CD4-positive, alpha-beta T cell (primary cell): ENCODE measurements at regions not wholly inside any gene's neighbourhood (a gene's known extent, or its start where the extent isn't known, plus 50 kb on each side); places are given as distances from the start of the nearest gene placed in this dataset.

ENCODE experiments used
- ATAC-seq: fragments of 200-7000 bp; cut with Tn5 transposase; one replicate; pipeline ENCODE4 v1.10.0; 2022; ENCODE audit warnings: mild to moderate bottlenecking; ENCODE audit not compliant: poor library complexity
- CTCF ChIA-PET: fragments of 350-600 bp; sonication (Branson Sonifier 250); formaldehyde crosslinking; loops from one replicate; lab custom pipeline; 2021; ENCODE audit warnings: antibody characterized with exemption, inconsistent platforms; lab: Charles Lee
- POLR2A ChIA-PET: fragments of 350-600 bp; sonication (Branson Sonifier 250); formaldehyde crosslinking; loops from one replicate; lab custom pipeline; 2021; ENCODE audit warnings: antibody characterized with exemption, inconsistent platforms; lab: Charles Lee
- DNase-seq, 14 experiments: peaks; one replicate each; pipeline ENCODE4 v3.0.0-alpha.2; 2013 to 2020; ENCODE audit warnings: mixed read lengths in 2 of 14
- H3K27ac ChIP-seq, 2 donors: one replicate each; pipeline versions ENCODE4 v1.5.1 to v1.7.0; 2013; ENCODE audit warnings: low read length in 2 of 2, low read depth in 1 of 2, mild to moderate bottlenecking in 1 of 2
- H3K27me3 ChIP-seq, 2 experiments: 1 replicate in 1 of 2; 2 replicates in 1 of 2; pipeline versions ENCODE4 v1.6.1 to v1.7.0; 2013; ENCODE audit warnings: low read length in 2 of 2, control low read depth in 1 of 2, mild to moderate bottlenecking in 1 of 2, moderate library complexity in 1 of 2; ENCODE audit not compliant: insufficient read depth in 2 of 2, control insufficient read depth in 1 of 2
- H3K36me3 ChIP-seq: one replicate; pipeline ENCODE4 v1.6.1; 2013; ENCODE audit warnings: low read length, control low read depth; ENCODE audit not compliant: insufficient read depth
- H3K4me1 ChIP-seq: one replicate; pipeline ENCODE4 v1.6.1; 2013; ENCODE audit warnings: low read length, control low read depth; ENCODE audit not compliant: insufficient read depth
- H3K4me3 ChIP-seq: one replicate; pipeline ENCODE4 v1.5.1; 2013; ENCODE audit warnings: mild to moderate bottlenecking, low read length, moderate library complexity
- H3K9me3 ChIP-seq, 2 experiments: 1 replicate in 1 of 2; 2 replicates in 1 of 2; pipeline versions ENCODE4 v1.6.1 to v1.7.0; 2013; ENCODE audit warnings: low read length in 2 of 2, mild to moderate bottlenecking in 2 of 2, control low read depth in 1 of 2, moderate library complexity in 1 of 2; ENCODE audit not compliant: control insufficient read depth in 1 of 2, insufficient read depth in 1 of 2
- H3K27ac Mint-ChIP-seq: one replicate; pipeline ENCODE4 v1.8.0; 2020; ENCODE audit warnings: mixed read lengths
- H3K27me3 Mint-ChIP-seq: one replicate; pipeline ENCODE4 v1.8.0; 2021; ENCODE audit warnings: mixed read lengths
- H3K36me3 Mint-ChIP-seq: one replicate; pipeline ENCODE4 v1.8.0; 2021; ENCODE audit warnings: low read depth, mixed read lengths
- H3K4me1 Mint-ChIP-seq: one replicate; pipeline ENCODE4 v1.8.0; 2021; ENCODE audit warnings: low read depth, mixed read lengths
- H3K4me3 Mint-ChIP-seq: one replicate; pipeline ENCODE4 v1.8.0; 2020; ENCODE audit warnings: mild to moderate bottlenecking, mixed read lengths
- H3K9me3 Mint-ChIP-seq: one replicate; pipeline ENCODE4 v1.8.0; 2020; ENCODE audit warnings: mixed read lengths
- CTCF ChIP-seq: fragments of 200-600 bp; IDR thresholded peaks from one replicate; pipeline ENCODE4 v1.8.0; 2022; ENCODE audit warnings: antibody characterized with exemption, mild to moderate bottlenecking
- intact Hi-C, 2 experiments: fragments of 100-400 bp; cut with DNase I in 1 of 2; cut with micrococcal nuclease in 1 of 2; formaldehyde crosslinking; loops; one replicate each; pipeline versions ENCODE4 v1.15.1 to v1.9.0; 2023 to 2025; cut with DNase I, micrococcal nuclease

- Mint-ChIP-seq H3K27me3 (no peaks in the 10 kb centered on the region), H3K4me3 (no peak overlapping the region), H3K27ac (no peak overlapping the region), H3K9me3 (no peaks in the 10 kb centered on the region), H3K36me3 (no peaks in the 10 kb centered on the region), H3K4me1 (no peaks in the 10 kb centered on the region)
- intact Hi-C loops: no loop called here
- H3K27me3 ChIP-seq: no peaks in the 10 kb centered on the region
- DNase-seq (no peak), ATAC-seq (no peak)
- ChIA-PET CTCF (no interaction called here), POLR2A (no interaction called here)
- H3K4me3 ChIP-seq: no peak overlapping the region
- H3K27ac ChIP-seq: no peak overlapping the region
- no peak for TF ChIP-seq CTCF
- peaks cover 4 to 6% of the 10 kb centered on the region in 2 experiments for H3K9me3 ChIP-seq
- no peaks in the 10 kb centered on the region for H3K36me3 ChIP-seq
- no peaks in the 10 kb centered on the region for H3K4me1 ChIP-seq
These were observed 1068.9 kb upstream of the RAG2 start for GRCh38 chr11:37666960-37667359.

GRCh38 chr11:37657645-37658044, 1059.6 kb upstream of the RAG2 start:
- Mint-ChIP-seq H3K27ac (no peak overlapping the region), H3K4me3 (no peak overlapping the region)

GRCh38 chr11:37647767-37648166, 1049.7 kb upstream of the RAG2 start:
- Histone ChIP-seq H3K27ac (no peak overlapping the region), H3K27me3 (no peaks in the 10 kb centered on the region), H3K4me1 (no peaks in the 10 kb centered on the region), H3K4me3 (no peak overlapping the region), H3K36me3 (no peaks in the 10 kb centered on the region), H3K9me3 (peaks cover 0 to 5% of the 10 kb centered on the region in 2 experiments)
- ChIA-PET POLR2A (no interaction called here), CTCF (no interaction called here)
- Mint-ChIP-seq H3K4me3 (no peak overlapping the region), H3K4me1 (no peaks in the 10 kb centered on the region), H3K36me3 (no peaks in the 10 kb centered on the region), H3K27ac (no peak overlapping the region), H3K27me3 (no peaks in the 10 kb centered on the region), H3K9me3 (peaks cover 9% of the 10 kb centered on the region)
- intact Hi-C loops: no loop called here
- TF ChIP-seq CTCF: no peak
- no peak for ATAC-seq
- no peak for DNase-seq

More at GRCh38 chr11:37657645-37658044, 1059.6 kb upstream of the RAG2 start:
- Histone ChIP-seq H3K9me3 (peaks cover 0 to 4% of the 10 kb centered on the region in 2 experiments), H3K27me3 (no peaks in the 10 kb centered on the region), H3K27ac (no peak overlapping the region), H3K4me1 (no peaks in the 10 kb centered on the region), H3K4me3 (no peak overlapping the region), H3K36me3 (no peaks in the 10 kb centered on the region)
- H3K27me3 Mint-ChIP-seq: no peaks in the 10 kb centered on the region
- intact Hi-C loops: no loop called here
- POLR2A ChIA-PET: no interaction called here
- DNase-seq (no peak), ATAC-seq (no peak)
- no peaks in the 10 kb centered on the region for H3K4me1 Mint-ChIP-seq
- H3K9me3 Mint-ChIP-seq: peaks cover 12% of the 10 kb centered on the region
- CTCF ChIA-PET: no interaction called here
- no peaks in the 10 kb centered on the region for H3K36me3 Mint-ChIP-seq
- no peak for TF ChIP-seq CTCF
